ENCODE measurements at regions not wholly inside any gene's neighbourhood (a gene's known extent, or its start where the extent isn't known, plus 50 kb on each side); places are given as distances from the start of the nearest gene placed in this dataset.

DNA sequence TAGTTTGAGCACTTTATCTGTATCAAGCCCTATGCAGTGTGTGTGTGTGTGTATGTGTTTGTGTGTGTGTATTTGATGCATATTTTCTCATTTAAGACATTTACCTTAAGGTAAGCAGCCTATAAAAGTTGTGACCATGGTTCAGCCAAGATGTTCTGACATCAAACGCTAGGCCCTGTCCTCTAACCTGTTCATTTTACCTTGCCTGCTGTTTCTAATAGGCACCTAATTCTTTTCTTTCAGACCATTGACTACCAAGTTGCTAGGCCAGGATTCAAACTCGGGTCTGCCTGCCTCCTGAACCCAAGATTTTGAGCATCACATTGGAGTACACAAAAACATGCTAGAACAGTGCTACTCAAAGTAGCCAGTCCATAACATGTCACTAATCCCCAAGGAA lies 274.5 kb downstream of the PLK2 start:
- Histone ChIP-seq H3K36me3 (no peaks in the 10 kb centered on the region), H3K9me3 (no peaks in the 10 kb centered on the region), H3K4me3 (no peak overlapping the region), H3K27me3 (no peaks in the 10 kb centered on the region), H3K4me1 (peaks cover 0 to 11% (median 5%) of the 10 kb centered on the region in 4 donors), H3K27ac (no peak overlapping the region)
- DNase-seq (no peak), ATAC-seq (ENCODE audit: low FRiP score in 2 of 2) (no peak)
- no peak for TF ChIP-seq POLR2AphosphoS5 (IDR thresholded peaks at IDR 0.05)
- TF ChIP-seq, protein P1, sequence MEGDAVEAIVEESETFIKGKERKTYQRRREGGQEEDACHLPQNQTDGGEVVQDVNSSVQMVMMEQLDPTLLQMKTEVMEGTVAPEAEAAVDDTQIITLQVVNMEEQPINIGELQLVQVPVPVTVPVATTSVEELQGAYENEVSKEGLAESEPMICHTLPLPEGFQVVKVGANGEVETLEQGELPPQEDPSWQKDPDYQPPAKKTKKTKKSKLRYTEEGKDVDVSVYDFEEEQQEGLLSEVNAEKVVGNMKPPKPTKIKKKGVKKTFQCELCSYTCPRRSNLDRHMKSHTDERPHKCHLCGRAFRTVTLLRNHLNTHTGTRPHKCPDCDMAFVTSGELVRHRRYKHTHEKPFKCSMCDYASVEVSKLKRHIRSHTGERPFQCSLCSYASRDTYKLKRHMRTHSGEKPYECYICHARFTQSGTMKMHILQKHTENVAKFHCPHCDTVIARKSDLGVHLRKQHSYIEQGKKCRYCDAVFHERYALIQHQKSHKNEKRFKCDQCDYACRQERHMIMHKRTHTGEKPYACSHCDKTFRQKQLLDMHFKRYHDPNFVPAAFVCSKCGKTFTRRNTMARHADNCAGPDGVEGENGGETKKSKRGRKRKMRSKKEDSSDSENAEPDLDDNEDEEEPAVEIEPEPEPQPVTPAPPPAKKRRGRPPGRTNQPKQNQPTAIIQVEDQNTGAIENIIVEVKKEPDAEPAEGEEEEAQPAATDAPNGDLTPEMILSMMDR (IDR thresholded peaks at IDR 0.05), result no peak
- no peak for TF ChIP-seq EP300 (IDR thresholded peaks at IDR 0.05)
- TF ChIP-seq POLR2A (IDR thresholded peaks at IDR 0.05), result no peak
- WGBS, 2 donors, result 85 to 95% methylated on average over 2 of the region's 2 CpGs

DNA sequence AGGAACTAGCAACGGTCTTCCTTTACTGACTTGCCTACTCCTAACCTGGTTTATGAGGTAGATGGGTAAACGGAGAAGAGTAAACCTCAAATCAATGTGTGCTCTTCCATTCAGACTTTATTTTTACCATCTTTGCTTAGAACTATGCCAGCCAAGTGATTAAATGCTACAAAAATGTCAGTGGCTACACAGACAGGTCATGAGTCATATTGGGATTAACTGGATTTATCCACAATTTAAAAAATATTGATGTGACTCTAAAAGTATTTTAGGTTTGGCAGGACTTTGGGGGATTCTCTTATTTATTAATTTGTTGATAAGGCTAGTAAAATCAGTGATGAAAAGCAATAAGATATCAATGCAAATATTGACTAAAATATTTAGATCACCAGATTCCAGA lies 275.0 kb downstream of the PLK2 start:
- H3K36me3 ChIP-seq, result no peaks in the 10 kb centered on the region
- H3K27ac ChIP-seq, result no peak overlapping the region
- no peaks in the 10 kb centered on the region for H3K27me3 ChIP-seq
- no peak for ATAC-seq (ENCODE audit: low FRiP score in 2 of 2)
- no peaks in the 10 kb centered on the region for H3K9me3 ChIP-seq
- 90 to 94% methylated on average over 2 of the region's 2 CpGs for WGBS, 2 donors
- TF ChIP-seq, protein P1 (IDR thresholded peaks at IDR 0.05), result no peak
- no peak for TF ChIP-seq EP300 (IDR thresholded peaks at IDR 0.05)
- no peak for TF ChIP-seq POLR2A (IDR thresholded peaks at IDR 0.05)
- H3K4me1 ChIP-seq, result peaks cover 0 to 11% (median 5%) of the 10 kb centered on the region in 4 donors
- no peak overlapping the region for H3K4me3 ChIP-seq
- DNase-seq, result no peak

DNA sequence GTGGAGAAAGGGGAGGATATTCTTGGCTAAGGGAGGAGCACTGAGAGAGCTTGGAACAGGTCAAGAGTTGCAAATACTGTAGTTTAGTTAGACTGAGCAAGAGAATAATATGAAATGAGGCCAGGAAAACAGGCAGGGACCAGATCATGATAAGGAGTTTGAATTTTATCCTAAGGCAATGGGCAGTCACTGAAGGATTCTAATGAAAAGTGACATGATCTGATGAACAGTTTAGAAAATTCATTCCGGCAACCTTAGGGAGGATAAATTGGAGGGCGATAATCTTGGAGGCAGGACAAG lies 276.1 kb downstream of the PLK2 start:
- Histone ChIP-seq H3K27me3 (no peaks in the 10 kb centered on the region), H3K4me3 (no peak overlapping the region), H3K36me3 (no peaks in the 10 kb centered on the region), H3K9me3 (no peaks in the 10 kb centered on the region), H3K27ac (no peak overlapping the region), H3K4me1 (peaks cover 0 to 11% (median 5%) of the 10 kb centered on the region in 4 donors)
- TF ChIP-seq, protein P1 (IDR thresholded peaks at IDR 0.05), result no peak
- TF ChIP-seq POLR2AphosphoS5 (IDR thresholded peaks at IDR 0.05), result no peak
- TF ChIP-seq EP300 (IDR thresholded peaks at IDR 0.05), result no peak
- DNase-seq, result no peak
- no peak for ATAC-seq (ENCODE audit: low FRiP score in 2 of 2)
- WGBS, 2 donors, result 97 to 100% methylated on average over 2 of the region's 2 CpGs

DNA sequence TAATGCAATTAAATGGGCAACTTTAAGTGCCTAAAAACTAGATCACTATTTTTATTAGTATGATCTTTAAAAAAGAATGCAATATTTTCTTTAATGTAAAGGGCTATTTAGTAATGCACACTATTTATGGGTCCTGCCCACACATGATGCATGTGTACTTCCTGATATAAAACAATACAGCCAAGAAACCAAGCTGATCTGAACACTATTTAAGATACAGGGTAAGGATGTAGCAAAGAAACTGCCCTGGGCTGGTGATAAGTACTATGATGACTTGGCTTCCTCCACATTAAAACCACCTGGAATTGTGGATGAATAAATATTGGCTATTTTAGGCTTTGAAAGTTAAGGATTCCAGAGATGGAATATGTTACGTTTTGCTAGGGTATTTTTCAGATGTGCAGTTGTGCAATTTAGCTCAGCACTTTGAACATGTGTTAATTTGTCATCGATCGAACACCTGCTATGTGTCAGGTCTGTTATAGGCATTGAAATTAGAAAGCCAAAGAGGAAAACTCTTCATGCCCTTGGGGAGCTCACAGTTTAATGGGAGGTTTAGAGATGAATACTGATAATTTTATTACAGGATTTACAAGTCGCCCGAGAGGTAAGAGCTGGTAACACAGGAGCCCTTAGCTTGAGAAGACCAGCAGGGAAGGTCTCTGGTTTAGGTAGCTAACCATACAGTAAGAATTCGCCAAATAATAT lies 276.7 kb downstream of the PLK2 start:
- no peak overlapping the region for H3K27ac ChIP-seq
- 76 to 92% methylated on average over 6 of the region's 6 CpGs for WGBS, 2 donors
- ATAC-seq (ENCODE audit: low FRiP score in 2 of 2), result no peak
- H3K4me1 ChIP-seq, result peaks cover 0 to 9% (median 3%) of the 10 kb centered on the region in 4 donors
- TF ChIP-seq, protein P1 (IDR thresholded peaks at IDR 0.05), result no peak
- TF ChIP-seq EP300 (IDR thresholded peaks at IDR 0.05) (no peak), POLR2A (IDR thresholded peaks at IDR 0.05) (no peak), POLR2AphosphoS5 (IDR thresholded peaks at IDR 0.05) (no peak)
- H3K9me3 ChIP-seq, result no peaks in the 10 kb centered on the region
- no peaks in the 10 kb centered on the region for H3K27me3 ChIP-seq
- no peak for DNase-seq
- no peaks in the 10 kb centered on the region for H3K36me3 ChIP-seq
- no peak overlapping the region for H3K4me3 ChIP-seq

DNA sequence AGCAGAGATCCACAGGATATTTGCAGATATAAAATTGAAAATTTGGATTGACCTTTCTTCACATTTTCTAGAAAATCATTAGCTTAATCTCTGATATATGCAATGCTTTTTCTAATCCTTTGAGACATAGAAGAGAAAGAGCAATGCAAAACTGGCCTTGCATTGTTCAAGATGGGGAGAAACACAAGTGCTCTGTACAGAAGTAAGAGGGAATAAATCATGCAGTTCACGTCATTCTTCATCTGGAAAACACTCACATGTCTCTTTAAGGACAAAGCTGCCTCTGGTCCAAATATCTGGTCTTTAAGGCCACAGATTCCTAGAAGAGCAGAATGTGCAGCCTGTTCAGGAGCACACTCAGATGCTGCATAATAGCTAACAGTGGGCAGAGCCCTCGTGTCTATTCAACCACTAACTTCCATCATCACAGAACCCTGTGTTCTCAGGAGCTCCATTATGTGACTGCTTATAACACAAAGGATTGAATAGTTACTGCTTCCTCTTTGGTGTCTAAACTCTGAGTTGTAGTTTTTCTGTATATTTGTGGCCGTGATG lies 277.5 kb downstream of the PLK2 start:
- no peaks in the 10 kb centered on the region for H3K36me3 ChIP-seq
- peaks cover 0 to 9% (median 2%) of the 10 kb centered on the region in 4 donors for H3K4me1 ChIP-seq
- no peak for ATAC-seq (ENCODE audit: low FRiP score in 2 of 2)
- no peak for TF ChIP-seq POLR2A (IDR thresholded peaks at IDR 0.05)
- no peak for TF ChIP-seq POLR2AphosphoS5 (IDR thresholded peaks at IDR 0.05)
- no peak for TF ChIP-seq EP300 (IDR thresholded peaks at IDR 0.05)
- TF ChIP-seq, protein P1 (IDR thresholded peaks at IDR 0.05), result no peak
- no peaks in the 10 kb centered on the region for H3K27me3 ChIP-seq
- no peak for DNase-seq
- H3K4me3 ChIP-seq, result no peak overlapping the region
- no peak overlapping the region for H3K27ac ChIP-seq
- 55 to 56% methylated on average over 3 of the region's 3 CpGs for WGBS, 2 donors
- no peaks in the 10 kb centered on the region for H3K9me3 ChIP-seq
